HepG2 (cell line): ENCODE measurements at regions not wholly inside any gene's neighbourhood (a gene's known extent, or its start where the extent isn't known, plus 50 kb on each side); places are given as distances from the start of the nearest gene placed in this dataset.
"Not testable (repeated sequence)": the region's sequence is repeated elsewhere in the genome, so short reads cannot be mapped to it uniquely, and the experiment has no call there.

Experiments used
- ATAC-seq: fragments of 200-7000 bp; cut with Tn5 transposase; 3 replicates; pipeline ENCODE4 v1.9.1; 2020; ENCODE audit warnings: mild to moderate bottlenecking, moderate library complexity
- BruUV-seq: library from RNA; stranded (reverse); fragments of 400-500 nt; replicated peaks from 2 replicates; lab custom pipeline; 2021; lab: Mats Ljungman, UMichigan
- CTCF ChIA-PET: fragments of 300-600 bp; formaldehyde crosslinking; extraction: SDS; loops from one replicate; lab custom pipeline; 2021; ENCODE audit warnings: low total read pairs, inconsistent platforms, low intra/inter-chr PET ratio; lab: Yijun Ruan, JAX
- POLR2A ChIA-PET: fragments of 350-600 bp; sonication (Branson Sonifier 250); formaldehyde crosslinking; loops from one replicate; lab custom pipeline; 2020; ENCODE audit warnings: antibody characterized with exemption, inconsistent platforms; lab: Yijun Ruan, JAX
- DNase-seq: peaks from one replicate; pipeline ENCODE4 v3.0.0-alpha.2; 2015; ENCODE audit warnings: low spot score
- FAIRE-seq: peaks from 3 replicates; lab custom pipeline; 2011; peaks lifted over from hg19 to GRCh38; lab: Jason Lieb, UNC
- H2AFZ ChIP-seq: one replicate; pipeline ENCODE4 v1.6.1; 2011; ENCODE audit warnings: low read length, inconsistent platforms
- H3K27ac ChIP-seq: fragments of 300-600 bp; 3 replicates; pipeline ENCODE4 v1.8.0; 2011; ENCODE audit warnings: mixed run types, mild to moderate bottlenecking, mixed read lengths, low read length, inconsistent platforms; ENCODE audit not compliant: insufficient read depth; ENCODE audit errors: extremely low read length
- H3K27me3 ChIP-seq, 2 experiments: fragments of 200-600 bp in 1 of 2; 2 replicates in 1 of 2; 3 replicates in 1 of 2; pipeline versions ENCODE4 v1.6.0 to v1.8.0; 2011; ENCODE audit warnings: low read length in 2 of 2, mild to moderate bottlenecking in 2 of 2, moderate library complexity in 2 of 2, inconsistent platforms in 1 of 2; ENCODE audit not compliant: insufficient read depth in 2 of 2, control insufficient read depth in 1 of 2
- H3K36me3 ChIP-seq, 2 experiments: fragments of 200-600 bp in 1 of 2; replicated peaks in 1 of 2; 2 replicates in 1 of 2; 3 replicates in 1 of 2; pipeline versions ENCODE4 v1.5.1 to v1.8.0; 2011; ENCODE audit warnings: low read length in 2 of 2, inconsistent platforms in 1 of 2; ENCODE audit not compliant: insufficient read depth in 2 of 2, control insufficient read depth in 1 of 2
- H3K4me1 ChIP-seq: 2 replicates; pipeline ENCODE4 v1.5.1; 2012; ENCODE audit warnings: low read length, inconsistent platforms; ENCODE audit not compliant: insufficient read depth
- H3K4me2 ChIP-seq: 2 replicates; pipeline ENCODE4 v1.6.0; 2011; ENCODE audit warnings: low read depth, low read length, inconsistent platforms
- H3K4me3 ChIP-seq, 3 experiments: fragments of 200-600 bp in 1 of 3; sonication (generic), shearing (Covaris generic) in 1 of 3; replicated peaks in 1 of 3; 2 replicates each; pipeline ENCODE4 v1.5.1; 2011 to 2016; ENCODE audit warnings: low read length in 3 of 3, inconsistent platforms in 2 of 3, low read depth in 2 of 3, mild to moderate bottlenecking in 2 of 3, control low read depth in 1 of 3, mixed read lengths in 1 of 3; ENCODE audit not compliant: insufficient read depth in 1 of 3
- H3K79me2 ChIP-seq: one replicate; pipeline ENCODE4 v1.6.1; 2011; ENCODE audit warnings: low read length, inconsistent platforms; ENCODE audit not compliant: insufficient read depth
- H3K9ac ChIP-seq: 2 replicates; pipeline ENCODE4 v1.6.0; 2011; ENCODE audit warnings: mild to moderate bottlenecking, low read depth, low read length, inconsistent platforms; ENCODE audit not compliant: insufficient read depth
- H3K9me3 ChIP-seq: 2 replicates; pipeline ENCODE4 v1.5.1; 2012; ENCODE audit warnings: mild to moderate bottlenecking, low read length
- H4K20me1 ChIP-seq: 2 replicates; pipeline ENCODE4 v1.6.0; 2011; ENCODE audit warnings: inconsistent platforms, mild to moderate bottlenecking, low read length, moderate library complexity; ENCODE audit not compliant: insufficient read depth
- whole genome bisulfite sequencing: methylation state at CpG from one replicate; pipeline ENCODE4 v1.1.6; 2017; ENCODE audit warnings: low lambda C conversion rate; 5-methylcytosine and 5-hydroxymethylcytosine counted together
- in situ Hi-C: cut with HindIII; loops from 2 replicates; pipeline ENCODE4 v1.10.0; 2017; ENCODE audit warnings: low pct_unique_long_range_greater_than_20kb; ENCODE audit not compliant: extremely low pct_ligation_motif_present
- intact Hi-C: fragments of 100-400 bp; cut with micrococcal nuclease; formaldehyde crosslinking; loops from one replicate; pipeline ENCODE4 v1.10.0; 2022; ENCODE audit not compliant: unreplicated experiment

DNA sequence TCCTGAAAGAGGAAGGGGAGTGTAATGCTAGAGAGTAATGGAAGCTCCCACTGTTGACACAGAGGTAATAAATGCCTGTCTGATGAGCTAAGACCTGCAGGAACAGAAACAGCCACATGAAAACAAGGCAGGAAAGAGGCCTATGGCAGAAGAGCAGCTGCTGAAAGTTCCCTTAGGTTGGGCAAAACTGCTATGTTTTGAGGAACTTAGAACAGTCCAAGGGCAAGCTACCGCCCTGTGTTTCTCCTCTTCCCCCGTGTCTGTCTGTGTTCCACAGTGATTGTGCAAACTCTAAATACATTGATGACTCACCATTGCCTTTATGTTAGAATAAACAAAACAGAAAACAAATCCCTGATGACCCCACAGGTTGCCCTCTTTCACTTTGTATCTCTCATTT is 516.6 kb downstream of the GOLGA6L6 start:
- BruUV-seq, H3K9me3 ChIP-seq, DNase-seq, FAIRE-seq, H2AFZ ChIP-seq, H3K79me2 ChIP-seq, H3K4me2 ChIP-seq, intact Hi-C loops, H3K9ac ChIP-seq, POLR2A ChIA-PET, H3K4me3 ChIP-seq, in situ Hi-C loops, H3K36me3 ChIP-seq, H3K27ac ChIP-seq, H3K27me3 ChIP-seq, CTCF ChIA-PET, H4K20me1 ChIP-seq, ATAC-seq, H3K4me1 ChIP-seq: not testable (repeated sequence)
- WGBS, result no CpG with 5 or more reads among the region's 2 CpGs

GRCh38 chr15:20022349-20022748 is 519.3 kb downstream of the GOLGA6L6 start:
- H2AFZ ChIP-seq, H4K20me1 ChIP-seq, H3K9ac ChIP-seq, H3K36me3 ChIP-seq, H3K27ac ChIP-seq, H3K4me2 ChIP-seq, BruUV-seq, intact Hi-C loops, DNase-seq, H3K27me3 ChIP-seq, H3K79me2 ChIP-seq, H3K4me1 ChIP-seq, H3K4me3 ChIP-seq, in situ Hi-C loops, CTCF ChIA-PET, H3K9me3 ChIP-seq, FAIRE-seq, POLR2A ChIA-PET: not testable (repeated sequence)
- 0% methylated on average over 1 of the region's 6 CpGs for WGBS
- 0 out of 3 replicates have a peak, but pooled peaks have one; percentile 32 for ATAC-seq

DNA sequence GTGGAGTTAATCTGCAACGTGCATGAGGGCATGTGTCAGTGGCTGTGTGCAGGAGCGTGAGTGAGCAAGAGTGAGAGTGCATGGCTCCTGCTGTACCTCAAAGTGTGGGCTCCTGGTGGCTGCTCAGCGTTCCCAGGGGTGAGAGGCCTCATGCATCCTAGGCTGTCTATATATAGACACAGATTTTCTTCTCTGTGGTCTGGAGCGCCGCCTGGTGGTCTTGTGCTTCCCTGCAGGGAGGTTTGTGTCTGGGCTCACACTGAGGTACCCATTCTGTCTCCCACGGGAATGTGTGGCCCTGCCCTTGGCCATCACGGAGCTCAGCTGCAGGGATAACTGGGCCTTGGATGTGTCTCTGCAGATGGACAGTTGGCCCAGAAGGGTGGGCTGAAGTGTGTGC is 520.2 kb downstream of the GOLGA6L6 start:
- H3K4me1 ChIP-seq, H3K9ac ChIP-seq, CTCF ChIA-PET, H3K9me3 ChIP-seq, intact Hi-C loops, in situ Hi-C loops, BruUV-seq, H3K79me2 ChIP-seq, H3K36me3 ChIP-seq, FAIRE-seq, H3K27me3 ChIP-seq, POLR2A ChIA-PET, H3K4me3 ChIP-seq, DNase-seq, H4K20me1 ChIP-seq, H2AFZ ChIP-seq, H3K4me2 ChIP-seq, H3K27ac ChIP-seq: not testable (repeated sequence)
- no CpG with 5 or more reads among the region's 7 CpGs for WGBS
- peak; percentile 90 for ATAC-seq

GRCh38 chr15:20020588-20020987 is 521.0 kb downstream of the GOLGA6L6 start:
- FAIRE-seq, BruUV-seq, CTCF ChIA-PET, in situ Hi-C loops, H3K9me3 ChIP-seq, intact Hi-C loops, H4K20me1 ChIP-seq, H3K27ac ChIP-seq, H3K4me1 ChIP-seq, ATAC-seq, H3K36me3 ChIP-seq, H3K9ac ChIP-seq, DNase-seq, H3K79me2 ChIP-seq, POLR2A ChIA-PET, H3K4me2 ChIP-seq, H2AFZ ChIP-seq, H3K4me3 ChIP-seq, H3K27me3 ChIP-seq: not testable (repeated sequence)
- WGBS, result no CpG with 5 or more reads among the region's 5 CpGs
